Astrocyte (in vitro differentiated cells and primary cell): ENCODE measurements at regions not wholly inside any gene's neighbourhood (a gene's known extent, or its start where the extent isn't known, plus 50 kb on each side); places are given as distances from the start of the nearest gene placed in this dataset.

Experiments used
- EZH2 ChIP-seq: IDR thresholded peaks from 2 replicates; pipeline ENCODE4 v1.6.1; 2012; ENCODE audit warnings: mild to moderate bottlenecking, low read length, inconsistent platforms; ENCODE audit not compliant: insufficient read depth
- TF ChIP-seq, protein P1 (sequence below): IDR thresholded peaks from 2 replicates; pipeline ENCODE4 v1.5.1; 2011; ENCODE audit warnings: low read depth, mild to moderate bottlenecking, inconsistent platforms, low read length, moderate library complexity; ENCODE audit not compliant: insufficient read depth

DNA sequence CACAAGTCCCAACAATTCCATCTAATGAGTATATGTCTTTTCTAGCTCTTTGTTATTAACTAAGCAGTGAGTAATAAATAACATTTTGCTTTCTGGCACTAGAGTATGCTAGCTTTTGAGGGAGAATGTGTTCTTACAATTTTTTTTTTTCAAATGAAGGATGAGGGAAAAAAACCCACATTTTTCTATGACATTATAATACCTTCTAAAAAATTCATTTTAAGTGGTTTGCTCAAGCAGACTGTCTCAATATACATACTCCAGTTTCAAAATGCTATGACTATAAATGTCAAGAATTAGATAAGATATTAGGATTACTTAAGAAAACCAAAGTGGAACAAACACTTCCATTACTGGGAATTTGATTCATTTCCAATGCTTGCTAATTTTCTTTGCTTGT lies 394.6 kb downstream of the C12orf75 start:
- TF ChIP-seq, protein P1, sequence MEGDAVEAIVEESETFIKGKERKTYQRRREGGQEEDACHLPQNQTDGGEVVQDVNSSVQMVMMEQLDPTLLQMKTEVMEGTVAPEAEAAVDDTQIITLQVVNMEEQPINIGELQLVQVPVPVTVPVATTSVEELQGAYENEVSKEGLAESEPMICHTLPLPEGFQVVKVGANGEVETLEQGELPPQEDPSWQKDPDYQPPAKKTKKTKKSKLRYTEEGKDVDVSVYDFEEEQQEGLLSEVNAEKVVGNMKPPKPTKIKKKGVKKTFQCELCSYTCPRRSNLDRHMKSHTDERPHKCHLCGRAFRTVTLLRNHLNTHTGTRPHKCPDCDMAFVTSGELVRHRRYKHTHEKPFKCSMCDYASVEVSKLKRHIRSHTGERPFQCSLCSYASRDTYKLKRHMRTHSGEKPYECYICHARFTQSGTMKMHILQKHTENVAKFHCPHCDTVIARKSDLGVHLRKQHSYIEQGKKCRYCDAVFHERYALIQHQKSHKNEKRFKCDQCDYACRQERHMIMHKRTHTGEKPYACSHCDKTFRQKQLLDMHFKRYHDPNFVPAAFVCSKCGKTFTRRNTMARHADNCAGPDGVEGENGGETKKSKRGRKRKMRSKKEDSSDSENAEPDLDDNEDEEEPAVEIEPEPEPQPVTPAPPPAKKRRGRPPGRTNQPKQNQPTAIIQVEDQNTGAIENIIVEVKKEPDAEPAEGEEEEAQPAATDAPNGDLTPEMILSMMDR: no peak
- TF ChIP-seq EZH2: no peak
